HG03139 (cell line): ENCODE measurements at regions not wholly inside any gene's neighbourhood (a gene's known extent, or its start where the extent isn't known, plus 50 kb on each side); places are given as distances from the start of the nearest gene placed in this dataset.

ENCODE experiments used
- ATAC-seq: cut with Tn5 transposase; IDR thresholded peaks from one replicate; pipeline ENCODE4 v1.9.1; 2021; ENCODE audit not compliant: unreplicated experiment

GRCh38 chr5:68738236-68738635 lies 355.6 kb upstream of the SLC30A5 start:
- ATAC-seq, result no peak

GRCh38 chr5:68738841-68739240 lies 355.0 kb upstream of the SLC30A5 start:
- ATAC-seq, result no peak

GRCh38 chr5:68739752-68740151 lies 354.1 kb upstream of the SLC30A5 start:
- ATAC-seq, result peak; percentile 88

GRCh38 chr5:68740226-68740910 lies 353.4 kb upstream of the SLC30A5 start:
- peak; percentile 72 for ATAC-seq

- ATAC-seq, result no peak
These were observed 349.6 kb upstream of the SLC30A5 start for GRCh38 chr5:68744206-68744605.

GRCh38 chr5:68745448-68745847 lies 348.4 kb upstream of the SLC30A5 start:
- no peak for ATAC-seq

GRCh38 chr5:68746220-68746619 lies 347.6 kb upstream of the SLC30A5 start:
- no peak for ATAC-seq

- ATAC-seq, result no peak
These were observed 347.0 kb upstream of the SLC30A5 start for GRCh38 chr5:68746643-68747420.

GRCh38 chr5:68747521-68747920 lies 346.3 kb upstream of the SLC30A5 start:
- no peak for ATAC-seq

GRCh38 chr5:68748101-68748500 lies 345.7 kb upstream of the SLC30A5 start:
- ATAC-seq, result no peak

- ATAC-seq, result no peak
These were observed 344.7 kb upstream of the SLC30A5 start for GRCh38 chr5:68749077-68749476.

GRCh38 chr5:68749631-68750030 lies 344.2 kb upstream of the SLC30A5 start:
- no peak for ATAC-seq

- ATAC-seq, result no peak
These were observed 342.2 kb upstream of the SLC30A5 start for GRCh38 chr5:68751661-68752060.

GRCh38 chr5:68754536-68754935 lies 339.3 kb upstream of the SLC30A5 start:
- no peak for ATAC-seq

GRCh38 chr5:68755293-68755692 lies 338.5 kb upstream of the SLC30A5 start:
- ATAC-seq, result no peak

- ATAC-seq, result no peak
These were observed 336.8 kb upstream of the SLC30A5 start for GRCh38 chr5:68757006-68757405.

- no peak for ATAC-seq
These were observed 336.1 kb upstream of the SLC30A5 start for GRCh38 chr5:68757626-68758212.

- no peak for ATAC-seq
These were observed 334.2 kb upstream of the SLC30A5 start for GRCh38 chr5:68759593-68759992.

GRCh38 chr5:68762201-68762600 lies 331.6 kb upstream of the SLC30A5 start:
- ATAC-seq, result no peak

- ATAC-seq, result no peak
These were observed 326.8 kb upstream of the SLC30A5 start for GRCh38 chr5:68766952-68767464.

GRCh38 chr5:68770551-68770950 lies 323.3 kb upstream of the SLC30A5 start:
- no peak for ATAC-seq

- no peak for ATAC-seq
These were observed 322.6 kb upstream of the SLC30A5 start for GRCh38 chr5:68771221-68771620.
